ENCODE measurements at regions not wholly inside any gene's neighbourhood (a gene's known extent, or its start where the extent isn't known, plus 50 kb on each side); places are given as distances from the start of the nearest gene placed in this dataset.
"Not testable (repeated sequence)": the region's sequence is repeated elsewhere in the genome, so short reads cannot be mapped to it uniquely, and the experiment has no call there.

- H3K9me1 ChIP-seq (ENCODE audit: insufficient read depth, low read length); H3K4me3 ChIP-seq (ENCODE audit: insufficient read depth, low read depth, low read length); H3K56ac ChIP-seq (ENCODE audit: extremely low read depth, insufficient read depth, low read length); H3K4ac ChIP-seq (ENCODE audit: low read depth, low read length); H3K4me1 ChIP-seq (ENCODE audit: control insufficient read depth, insufficient read depth, low read length); H2BK15ac ChIP-seq (ENCODE audit: low read depth, low read length); H4K91ac ChIP-seq (ENCODE audit: insufficient read depth, low read depth, low read length); dilution Hi-C loops (cut with HindIII; ENCODE audit: low sequenced_read_pairs, unreplicated experiment); H3K14ac ChIP-seq (replicated peaks; ENCODE audit: low read depth, low read length); H2AFZ ChIP-seq (replicated peaks; ENCODE audit: low read length, poor library complexity); H3K23ac ChIP-seq (ENCODE audit: low read depth, low read length); H3K36me3 ChIP-seq (ENCODE audit: control insufficient read depth, insufficient read depth, low read length); in situ Hi-C loops (cut with MboI; ENCODE audit: low sequenced_read_pairs); H3K9ac ChIP-seq (ENCODE audit: low read depth, low read length); H3K4me2 ChIP-seq (ENCODE audit: low read depth, low read length); H3K9me3 ChIP-seq (ENCODE audit: control insufficient read depth, insufficient read depth, low read length); H2BK20ac ChIP-seq (ENCODE audit: low read depth, low read length); H2AK5ac ChIP-seq (ENCODE audit: low read depth, low read length); intact Hi-C loops (cut with micrococcal nuclease); POLR2A ChIA-PET (ENCODE audit: unreplicated experiment); H2AK9ac ChIP-seq (replicated peaks; ENCODE audit: low read depth, low read length, poor library complexity); CTCF ChIA-PET; ATAC-seq (ENCODE audit: low read depth); H4K20me1 ChIP-seq (ENCODE audit: insufficient read depth, low read length); H3K27ac ChIP-seq (ENCODE audit: insufficient read depth, low read length); H2BK5ac ChIP-seq (ENCODE audit: low read depth, low read length, poor library complexity, severe bottlenecking); H3K18ac ChIP-seq (ENCODE audit: low read depth, low read length); H2BK120ac ChIP-seq (ENCODE audit: low read depth, low read length); H4K8ac ChIP-seq (ENCODE audit: low read depth in 2 of 2, low read length in 2 of 2); H3K27me3 ChIP-seq (ENCODE audit: control insufficient read depth, insufficient read depth, low read length); BruUV-seq (replicated peaks); H3K79me1 ChIP-seq (ENCODE audit: low read depth in 1 of 2, low read length in 2 of 2); H4K5ac ChIP-seq (ENCODE audit: low read depth, low read length): not testable (repeated sequence)
- WGBS, 2 experiments (ENCODE audit: extremely low coverage in 2 of 2, insufficient read length in 1 of 2) = no CpG with 5 or more reads among the region's 3 CpGs
- DNase-seq = peak; percentile 4
Measured at GRCh38 chr4:118475901-118476300, 123.1 kb upstream of the PRSS12 start.

- H2AFZ ChIP-seq (replicated peaks; ENCODE audit: low read length, poor library complexity); H3K27ac ChIP-seq (ENCODE audit: insufficient read depth, low read length); H3K4me1 ChIP-seq (ENCODE audit: control insufficient read depth, insufficient read depth, low read length); POLR2A ChIA-PET (ENCODE audit: unreplicated experiment); H3K36me3 ChIP-seq (ENCODE audit: control insufficient read depth, insufficient read depth, low read length); H3K56ac ChIP-seq (ENCODE audit: extremely low read depth, insufficient read depth, low read length); BruUV-seq (replicated peaks); H4K8ac ChIP-seq (ENCODE audit: low read depth in 2 of 2, low read length in 2 of 2); H3K9ac ChIP-seq (ENCODE audit: low read depth, low read length); H4K5ac ChIP-seq (ENCODE audit: low read depth, low read length); H3K27me3 ChIP-seq (ENCODE audit: control insufficient read depth, insufficient read depth, low read length); H3K18ac ChIP-seq (ENCODE audit: low read depth, low read length); H2BK5ac ChIP-seq (ENCODE audit: low read depth, low read length, poor library complexity, severe bottlenecking); H3K79me1 ChIP-seq (ENCODE audit: low read depth in 1 of 2, low read length in 2 of 2); H3K4ac ChIP-seq (ENCODE audit: low read depth, low read length); H2BK20ac ChIP-seq (ENCODE audit: low read depth, low read length); in situ Hi-C loops (cut with MboI; ENCODE audit: low sequenced_read_pairs); H3K23ac ChIP-seq (ENCODE audit: low read depth, low read length); intact Hi-C loops (cut with micrococcal nuclease); H4K91ac ChIP-seq (ENCODE audit: insufficient read depth, low read depth, low read length); ATAC-seq (ENCODE audit: low read depth); dilution Hi-C loops (cut with HindIII; ENCODE audit: low sequenced_read_pairs, unreplicated experiment); H3K4me3 ChIP-seq (ENCODE audit: insufficient read depth, low read depth, low read length); H4K20me1 ChIP-seq (ENCODE audit: insufficient read depth, low read length); H3K9me1 ChIP-seq (ENCODE audit: insufficient read depth, low read length); H2BK120ac ChIP-seq (ENCODE audit: low read depth, low read length); H3K9me3 ChIP-seq (ENCODE audit: control insufficient read depth, insufficient read depth, low read length); CTCF ChIA-PET; H2BK15ac ChIP-seq (ENCODE audit: low read depth, low read length); H2AK9ac ChIP-seq (replicated peaks; ENCODE audit: low read depth, low read length, poor library complexity); H3K4me2 ChIP-seq (ENCODE audit: low read depth, low read length); DNase-seq; H3K14ac ChIP-seq (replicated peaks; ENCODE audit: low read depth, low read length); H2AK5ac ChIP-seq (ENCODE audit: low read depth, low read length): not testable (repeated sequence)
Measured at GRCh38 chr4:118477826-118478225, 125.0 kb upstream of the PRSS12 start.

Measured in IMR-90 (cell line).